ENCODE measurements at regions not wholly inside any gene's neighbourhood (a gene's known extent, or its start where the extent isn't known, plus 50 kb on each side); places are given as distances from the start of the nearest gene placed in this dataset.

- TF ChIP-seq GATA2 (IDR thresholded peaks at IDR 0.05; ENCODE audit: low read depth, low read length) (no peak), GATA3 (IDR thresholded peaks at IDR 0.05; ENCODE audit: low read depth, low read length) (no peak)
Measured at GRCh38 chr14:22506378-22506710, 82.7 kb downstream of the DAD1 start.
